ENCODE measurements at regions not wholly inside any gene's neighbourhood (a gene's known extent, or its start where the extent isn't known, plus 50 kb on each side); places are given as distances from the start of the nearest gene placed in this dataset.

- Histone ChIP-seq H2AK5ac (ENCODE audit: insufficient read length, low read length) (no peak overlapping the region), H2BK5ac (ENCODE audit: insufficient read length, low read length) (no peak overlapping the region), H3K27me3 (ENCODE audit: insufficient read depth, low read length) (no peaks in the 10 kb centered on the region), H4K20me1 (ENCODE audit: control insufficient read depth, insufficient read depth, insufficient read length) (no peaks in the 10 kb centered on the region), H2AFZ (ENCODE audit: low read length) (no peak overlapping the region), H2BK15ac (ENCODE audit: low read depth, low read length) (no peak overlapping the region), H3K4ac (ENCODE audit: low read depth, low read length) (no peak overlapping the region), H2BK20ac (ENCODE audit: low read depth, low read length, poor library complexity, severe bottlenecking) (no peak overlapping the region), H2BK12ac (ENCODE audit: insufficient read length, low read depth, low read length) (no peak overlapping the region), H4K91ac (ENCODE audit: insufficient read length, low read depth, low read length) (no peak overlapping the region), H3K9me3 (ENCODE audit: control insufficient read depth, low read depth, low read length) (no peaks in the 10 kb centered on the region), H3K14ac (ENCODE audit: insufficient read depth, low read length) (no peak overlapping the region), H3K56ac (ENCODE audit: insufficient read length, low read depth, low read length) (no peak overlapping the region), H3T11ph (ENCODE audit: low read length) (no peak overlapping the region), H2BK120ac (ENCODE audit: low read depth, low read length, poor library complexity, severe bottlenecking) (no peak overlapping the region), H4K5ac (ENCODE audit: insufficient read length, low read depth, low read length) (no peak overlapping the region), H3K4me1 (ENCODE audit: insufficient read depth, low read length) (peaks cover 7% of the 10 kb centered on the region; the same call in 1 of the 2 replicates), H3K23me2 (ENCODE audit: insufficient read length, low read depth, low read length, poor library complexity, severe bottlenecking) (no peaks in the 10 kb centered on the region), H3K18ac (ENCODE audit: insufficient read length, low read depth, low read length) (no peak overlapping the region), H3K79me2 (ENCODE audit: insufficient read depth, low read length) (peaks cover 14% of the 10 kb centered on the region; the same call in 1 of the 2 replicates), H3K79me1 (ENCODE audit: insufficient read depth, low read depth, low read length, poor library complexity, severe bottlenecking) (peaks cover 4% of the 10 kb centered on the region), H3K9ac (ENCODE audit: extremely low read depth, insufficient read length, low read length) (no peak overlapping the region), H4K8ac (replicated peaks; ENCODE audit: insufficient read length, low read depth, low read length) (no peak overlapping the region), H3K27ac (ENCODE audit: insufficient read length, low read depth, low read length) (no peak overlapping the region), H3K23ac (ENCODE audit: insufficient read length, low read depth, low read length) (no peak overlapping the region), H3K4me2 (ENCODE audit: insufficient read depth, insufficient read length, low read length) (no peak overlapping the region)
- H3K27me3 Mint-ChIP-seq (ENCODE audit: low read depth) = no peaks in the 10 kb centered on the region; the same call in 1 of the 2 replicates
- no peak for DNase-seq
- H3K4me3 Mint-ChIP-seq = no peak overlapping the region
- H3K4me1 Mint-ChIP-seq = peaks cover 55 to 63% of the 10 kb centered on the region in 2 experiments
- peaks cover 0 to 3% (median 0%) of the 10 kb centered on the region in 3 experiments; a peak in 2 of 7 replicates for H3K36me3 Mint-ChIP-seq (ENCODE audit: insufficient read depth in 1 of 3, low read depth in 3 of 3)
- H3K27ac Mint-ChIP-seq = peak overlapping the region in 1 of 3 experiments; percentile 67; a peak in 1 of 7 replicates
- no peak for TF ChIP-seq CTCF (conservative IDR thresholded peaks at IDR 0.05)
- no peaks in the 10 kb centered on the region for H3K9me3 Mint-ChIP-seq
Observed at GRCh38 chr6:56758120-56758519, 115.4 kb upstream of the DST start.
